ENCODE measurements at regions not wholly inside any gene's neighbourhood (a gene's known extent, or its start where the extent isn't known, plus 50 kb on each side); places are given as distances from the start of the nearest gene placed in this dataset.

- TF ChIP-seq CTCF (IDR thresholded peaks at IDR 0.05; ENCODE audit: low read depth, low read length, missing control alignments) = no peak
- DNase-seq (ENCODE audit: low read depth) = no peak
- H3K4me3 ChIP-seq (ENCODE audit: low read depth, low read length) = no peak overlapping the region
Observed at GRCh38 chr16:50970281-50970680, 180.8 kb downstream of the SALL1 start.

- no peak for DNase-seq (ENCODE audit: low read depth)
- TF ChIP-seq CTCF (IDR thresholded peaks at IDR 0.05; ENCODE audit: low read depth, low read length, missing control alignments) = no peak
- no peak overlapping the region for H3K4me3 ChIP-seq (ENCODE audit: low read depth, low read length)
Observed at GRCh38 chr16:50967827-50968612, 183.1 kb downstream of the SALL1 start.

- DNase-seq (ENCODE audit: low read depth) = no peak
- TF ChIP-seq CTCF (IDR thresholded peaks at IDR 0.05; ENCODE audit: low read depth, low read length, missing control alignments) = no peak
- no peak overlapping the region for H3K4me3 ChIP-seq (ENCODE audit: low read depth, low read length)
Observed at GRCh38 chr16:50964491-50964890, 186.6 kb downstream of the SALL1 start.

- no peak for DNase-seq (ENCODE audit: low read depth)
- no peak for TF ChIP-seq CTCF (IDR thresholded peaks at IDR 0.05; ENCODE audit: low read depth, low read length, missing control alignments)
- H3K4me3 ChIP-seq (ENCODE audit: low read depth, low read length) = no peak overlapping the region
Observed at GRCh38 chr16:50961952-50962351, 189.1 kb downstream of the SALL1 start.

GRCh38 chr16:50960517-50961202 lies 190.4 kb downstream of the SALL1 start:
- TF ChIP-seq CTCF (IDR thresholded peaks at IDR 0.05; ENCODE audit: low read depth, low read length, missing control alignments) = no peak
- H3K4me3 ChIP-seq (ENCODE audit: low read depth, low read length) = no peak overlapping the region
- DNase-seq (ENCODE audit: low read depth) = no peak

GRCh38 chr16:50957056-50957455 lies 194.0 kb downstream of the SALL1 start:
- TF ChIP-seq CTCF (IDR thresholded peaks at IDR 0.05; ENCODE audit: low read depth, low read length, missing control alignments) = no peak
- DNase-seq (ENCODE audit: low read depth) = no peak
- H3K4me3 ChIP-seq (ENCODE audit: low read depth, low read length) = no peak overlapping the region
